ENCODE measurements at regions not wholly inside any gene's neighbourhood (a gene's known extent, or its start where the extent isn't known, plus 50 kb on each side); places are given as distances from the start of the nearest gene placed in this dataset.

- ChIA-PET CTCF (no interaction called here), POLR2A (no interaction called here)
- Histone ChIP-seq H3K4me1 (ENCODE audit: insufficient read depth, low read length) (no peaks in the 10 kb centered on the region), H3K4me3 (ENCODE audit: low read length) (no peak overlapping the region), H3K36me3 (ENCODE audit: insufficient read depth, low read length) (no peaks in the 10 kb centered on the region), H3K27me3 (ENCODE audit: control insufficient read depth in 1 of 2, insufficient read depth in 2 of 2, low read length in 2 of 2) (peaks cover 0 to 6% of the 10 kb centered on the region in 2 experiments), H3K27ac (ENCODE audit: low read depth in 1 of 2, low read length in 2 of 2) (no peak overlapping the region), H3K9me3 (ENCODE audit: control insufficient read depth in 1 of 2, insufficient read depth in 1 of 2, low read length in 2 of 2) (peaks cover 7 to 26% of the 10 kb centered on the region in 2 experiments)
- intact Hi-C loops (cut with DNase I, micrococcal nuclease) = no loop called here
- DNase-seq (no peak), ATAC-seq (ENCODE audit: poor library complexity) (no peak)
- peaks cover 14% of the 10 kb centered on the region for H3K9me3 Mint-ChIP-seq
- H3K27me3 Mint-ChIP-seq = peaks cover 16% of the 10 kb centered on the region
- no peak for TF ChIP-seq CTCF (IDR thresholded peaks at IDR 0.05)
- H3K4me3 Mint-ChIP-seq = no peak overlapping the region
- H3K27ac Mint-ChIP-seq = no peak overlapping the region
- no peaks in the 10 kb centered on the region for H3K36me3 Mint-ChIP-seq (ENCODE audit: low read depth)
- H3K4me1 Mint-ChIP-seq (ENCODE audit: low read depth) = no peaks in the 10 kb centered on the region
Observed at GRCh38 chr21:38884440-38884839, 78.7 kb downstream of the ETS2 start.

- no peak for ATAC-seq (ENCODE audit: poor library complexity)
- CTCF ChIA-PET = no interaction called here
- intact Hi-C loops (cut with DNase I, micrococcal nuclease) = no loop called here
Observed at GRCh38 chr21:38883142-38883541, 77.4 kb downstream of the ETS2 start.

GRCh38 chr21:38881131-38881530 lies 75.4 kb downstream of the ETS2 start:
- Mint-ChIP-seq H3K27me3 (peaks cover 12% of the 10 kb centered on the region), H3K4me1 (ENCODE audit: low read depth) (no peaks in the 10 kb centered on the region), H3K36me3 (ENCODE audit: low read depth) (no peaks in the 10 kb centered on the region), H3K27ac (no peak overlapping the region), H3K4me3 (no peak overlapping the region), H3K9me3 (peaks cover 9% of the 10 kb centered on the region)
- no peaks in the 10 kb centered on the region for H3K4me1 ChIP-seq (ENCODE audit: insufficient read depth, low read length)
- H3K9me3 ChIP-seq (ENCODE audit: control insufficient read depth in 1 of 2, insufficient read depth in 1 of 2, low read length in 2 of 2) = peaks cover 0 to 12% of the 10 kb centered on the region in 2 experiments
- no peak overlapping the region for H3K4me3 ChIP-seq (ENCODE audit: low read length)
- POLR2A ChIA-PET = no interaction called here
- no peak for TF ChIP-seq CTCF (IDR thresholded peaks at IDR 0.05)
- no peak for ATAC-seq (ENCODE audit: poor library complexity)
- intact Hi-C loops (cut with DNase I, micrococcal nuclease) = no loop called here
- DNase-seq = no peak
- no peaks in the 10 kb centered on the region for H3K36me3 ChIP-seq (ENCODE audit: insufficient read depth, low read length)
- H3K27ac ChIP-seq (ENCODE audit: low read depth in 1 of 2, low read length in 2 of 2) = no peak overlapping the region
- CTCF ChIA-PET = no interaction called here
- H3K27me3 ChIP-seq (ENCODE audit: control insufficient read depth in 1 of 2, insufficient read depth in 2 of 2, low read length in 2 of 2) = peaks cover 0 to 3% of the 10 kb centered on the region in 2 experiments

More at GRCh38 chr21:38883142-38883541, 77.4 kb downstream of the ETS2 start:
- no peaks in the 10 kb centered on the region for H3K36me3 Mint-ChIP-seq (ENCODE audit: low read depth)
- no peak overlapping the region for H3K27ac Mint-ChIP-seq
- no peak overlapping the region for H3K27ac ChIP-seq (ENCODE audit: low read depth in 1 of 2, low read length in 2 of 2)
- TF ChIP-seq CTCF (IDR thresholded peaks at IDR 0.05) = no peak
- peaks cover 16% of the 10 kb centered on the region for H3K27me3 Mint-ChIP-seq
- no peaks in the 10 kb centered on the region for H3K4me1 Mint-ChIP-seq (ENCODE audit: low read depth)
- H3K36me3 ChIP-seq (ENCODE audit: insufficient read depth, low read length) = no peaks in the 10 kb centered on the region
- peaks cover 14% of the 10 kb centered on the region for H3K9me3 Mint-ChIP-seq
- no peak for DNase-seq
- H3K4me3 ChIP-seq (ENCODE audit: low read length) = no peak overlapping the region
- H3K4me3 Mint-ChIP-seq = no peak overlapping the region
- H3K4me1 ChIP-seq (ENCODE audit: insufficient read depth, low read length) = no peaks in the 10 kb centered on the region
- POLR2A ChIA-PET = no interaction called here
- H3K9me3 ChIP-seq (ENCODE audit: control insufficient read depth in 1 of 2, insufficient read depth in 1 of 2, low read length in 2 of 2) = peaks cover 7 to 26% of the 10 kb centered on the region in 2 experiments
- H3K27me3 ChIP-seq (ENCODE audit: control insufficient read depth in 1 of 2, insufficient read depth in 2 of 2, low read length in 2 of 2) = peaks cover 0 to 9% of the 10 kb centered on the region in 2 experiments

Data from CD4-positive, alpha-beta T cell (primary cell).